ENCODE measurements at regions not wholly inside any gene's neighbourhood (a gene's known extent, or its start where the extent isn't known, plus 50 kb on each side); places are given as distances from the start of the nearest gene placed in this dataset.

DNA sequence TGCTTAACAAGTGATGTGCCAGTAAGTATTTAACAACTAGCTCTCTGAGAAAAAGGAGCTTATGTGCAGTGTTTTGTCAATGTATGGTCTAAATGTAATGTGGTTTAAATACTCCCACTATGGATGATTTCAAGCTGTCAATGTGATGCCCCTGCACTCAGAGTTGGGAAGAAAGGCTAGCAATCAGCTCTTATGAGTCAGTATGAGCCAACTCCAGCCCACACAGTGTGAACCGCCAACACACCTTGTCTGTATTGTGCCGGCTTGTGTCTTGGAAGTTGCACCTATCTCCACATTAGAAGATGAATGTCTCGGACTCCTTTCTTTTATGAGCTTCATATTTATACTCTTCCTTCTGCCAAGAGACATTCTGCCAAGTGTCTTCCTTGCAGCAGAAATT lies 703.8 kb upstream of the RAB6C start:
- Histone ChIP-seq H3K36me3 (ENCODE audit: control insufficient read depth, low read length) (no peaks in the 10 kb centered on the region), H3K4me2 (ENCODE audit: low read length) (no peak overlapping the region), H3F3A (ENCODE audit: control insufficient read depth, insufficient read depth) (no peaks in the 10 kb centered on the region), H3K4me1 (ENCODE audit: control insufficient read depth, low read length) (no peaks in the 10 kb centered on the region), H3K9me3 (ENCODE audit: control insufficient read depth, insufficient read depth, low read length) (no peaks in the 10 kb centered on the region), H3K27me3 (ENCODE audit: control insufficient read depth, low read length) (no peaks in the 10 kb centered on the region), H3K79me2 (ENCODE audit: control insufficient read depth, low read length) (no peaks in the 10 kb centered on the region), H3K27ac (ENCODE audit: low read depth, low read length) (no peak overlapping the region), H3K9me2 (replicated peaks; ENCODE audit: control insufficient read depth, low read length) (no peaks in the 10 kb centered on the region), H3K4me3 (ENCODE audit: low read length) (no peak overlapping the region), H4K20me1 (ENCODE audit: control insufficient read depth, insufficient read depth, low read depth, low read length) (no peaks in the 10 kb centered on the region)
- no peak for TF ChIP-seq CTCF (IDR thresholded peaks at IDR 0.05; ENCODE audit: low read depth, low read length, poor library complexity, severe bottlenecking)
- TF ChIP-seq EZH2phosphoT487 (IDR thresholded peaks at IDR 0.05; ENCODE audit: borderline replicate concordance, low read length): no peak

DNA sequence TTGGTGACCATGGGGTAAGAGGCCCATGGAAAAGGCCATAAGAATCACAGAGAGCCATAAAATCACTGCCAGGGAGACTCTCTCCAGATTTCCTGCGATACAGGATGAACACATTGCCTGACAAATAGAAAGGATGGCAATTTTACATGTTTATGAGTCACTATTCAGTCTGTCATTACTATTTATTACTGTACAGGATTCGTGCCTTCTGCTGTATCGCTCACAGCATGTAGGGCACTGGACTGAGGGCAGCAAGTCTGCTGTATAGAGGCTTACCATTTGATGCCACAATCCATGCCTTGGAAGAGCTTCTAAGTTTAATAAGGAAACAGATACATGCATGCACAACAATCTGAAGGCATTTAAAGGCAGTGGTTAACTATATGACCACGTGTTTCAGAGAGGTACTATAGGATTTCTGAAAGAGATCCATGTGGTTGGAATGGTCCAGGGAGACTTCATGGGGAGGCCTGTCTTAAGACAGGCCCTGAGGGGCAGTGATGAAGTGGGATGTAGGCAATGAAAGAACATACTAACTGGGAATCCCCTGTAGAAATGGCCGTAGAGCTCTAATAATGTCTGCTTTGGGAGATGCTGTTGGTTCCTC lies 702.4 kb upstream of the RAB6C start:
- no peaks in the 10 kb centered on the region for H3K4me1 ChIP-seq (ENCODE audit: control insufficient read depth, low read length)
- H3K4me2 ChIP-seq (ENCODE audit: low read length): no peak overlapping the region
- H3K36me3 ChIP-seq (ENCODE audit: control insufficient read depth, low read length): no peaks in the 10 kb centered on the region
- no peaks in the 10 kb centered on the region for H3F3A ChIP-seq (ENCODE audit: control insufficient read depth, insufficient read depth)
- H3K27ac ChIP-seq (ENCODE audit: low read depth, low read length): no peak overlapping the region
- H3K4me3 ChIP-seq (ENCODE audit: low read length): no peak overlapping the region
- no peaks in the 10 kb centered on the region for H3K9me3 ChIP-seq (ENCODE audit: control insufficient read depth, insufficient read depth, low read length)
- no peaks in the 10 kb centered on the region for H4K20me1 ChIP-seq (ENCODE audit: control insufficient read depth, insufficient read depth, low read depth, low read length)
- TF ChIP-seq EZH2phosphoT487 (IDR thresholded peaks at IDR 0.05; ENCODE audit: borderline replicate concordance, low read length) (no peak), CTCF (IDR thresholded peaks at IDR 0.05; ENCODE audit: low read depth, low read length, poor library complexity, severe bottlenecking) (no peak)
- no peaks in the 10 kb centered on the region for H3K9me2 ChIP-seq (replicated peaks; ENCODE audit: control insufficient read depth, low read length)
- H3K27me3 ChIP-seq (ENCODE audit: control insufficient read depth, low read length): no peaks in the 10 kb centered on the region
- no peaks in the 10 kb centered on the region for H3K79me2 ChIP-seq (ENCODE audit: control insufficient read depth, low read length)

DNA sequence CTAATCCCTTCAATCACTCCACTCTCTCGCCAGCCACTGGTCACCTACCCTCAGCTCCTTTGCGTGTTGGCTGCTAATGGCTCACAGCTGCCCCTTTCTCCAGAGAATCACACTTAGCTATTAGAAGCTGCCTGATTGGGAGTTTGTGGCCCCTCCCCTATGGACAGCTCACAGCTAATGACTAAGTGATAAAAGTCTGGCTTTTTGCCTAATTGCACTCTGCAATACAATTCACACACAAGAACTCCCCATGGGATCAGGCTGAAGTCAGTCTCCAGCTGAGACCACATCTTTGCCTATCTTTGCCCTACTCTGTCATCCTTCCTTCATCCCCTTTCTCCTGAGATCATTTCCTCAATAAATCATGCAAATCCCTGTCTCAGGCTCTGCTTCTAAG lies 701.9 kb upstream of the RAB6C start:
- Histone ChIP-seq H3K4me2 (ENCODE audit: low read length) (no peak overlapping the region), H3K27ac (ENCODE audit: low read depth, low read length) (no peak overlapping the region), H3K4me1 (ENCODE audit: control insufficient read depth, low read length) (no peaks in the 10 kb centered on the region), H3K9me3 (ENCODE audit: control insufficient read depth, insufficient read depth, low read length) (no peaks in the 10 kb centered on the region), H3K9me2 (replicated peaks; ENCODE audit: control insufficient read depth, low read length) (no peaks in the 10 kb centered on the region), H3K79me2 (ENCODE audit: control insufficient read depth, low read length) (no peaks in the 10 kb centered on the region), H3F3A (ENCODE audit: control insufficient read depth, insufficient read depth) (no peaks in the 10 kb centered on the region), H3K27me3 (ENCODE audit: control insufficient read depth, low read length) (no peaks in the 10 kb centered on the region), H4K20me1 (ENCODE audit: control insufficient read depth, insufficient read depth, low read depth, low read length) (no peaks in the 10 kb centered on the region), H3K4me3 (ENCODE audit: low read length) (no peak overlapping the region), H3K36me3 (ENCODE audit: control insufficient read depth, low read length) (no peaks in the 10 kb centered on the region)
- TF ChIP-seq EZH2phosphoT487 (IDR thresholded peaks at IDR 0.05; ENCODE audit: borderline replicate concordance, low read length) (no peak), CTCF (IDR thresholded peaks at IDR 0.05; ENCODE audit: low read depth, low read length, poor library complexity, severe bottlenecking) (no peak)

Measured in DOHH2 (cell line).